Aorta (tissue), 5 donors: ENCODE measurements at regions not wholly inside any gene's neighbourhood (a gene's known extent, or its start where the extent isn't known, plus 50 kb on each side); places are given as distances from the start of the nearest gene placed in this dataset.

ENCODE experiments used
- ATAC-seq: fragments of 200-7000 bp; cut with Tn5 transposase; one replicate; pipeline ENCODE4 v1.9.1; 2022; ENCODE audit warnings: moderate library complexity; ENCODE audit not compliant: low FRiP score
- DNase-seq, 2 donors: peaks; one replicate each; pipeline ENCODE4 v3.0.0-alpha.2; 2020
- H3K27ac ChIP-seq, 2 donors: one replicate each; pipeline ENCODE4 v1.5.1; 2013; ENCODE audit warnings: low read length in 2 of 2, mild to moderate bottlenecking in 2 of 2, moderate library complexity in 2 of 2, control low read depth in 1 of 2, inconsistent platforms in 1 of 2, low read depth in 1 of 2
- H3K27me3 ChIP-seq, 2 donors: one replicate each; pipeline ENCODE4 v1.6.1; 2013; ENCODE audit warnings: control low read depth in 1 of 2, low read length in 1 of 2, mild to moderate bottlenecking in 1 of 2, moderate library complexity in 1 of 2; ENCODE audit not compliant: insufficient read depth in 2 of 2, control insufficient read depth in 1 of 2
- H3K36me3 ChIP-seq, 2 donors: one replicate each; pipeline ENCODE4 v1.6.1; 2013; ENCODE audit warnings: control low read depth in 1 of 2, low read length in 1 of 2, mild to moderate bottlenecking in 1 of 2; ENCODE audit not compliant: insufficient read depth in 2 of 2, control insufficient read depth in 1 of 2
- H3K4me1 ChIP-seq, 2 donors: one replicate each; pipeline ENCODE4 v1.6.1; 2013; ENCODE audit warnings: low read length in 2 of 2, control low read depth in 1 of 2, mild to moderate bottlenecking in 1 of 2, moderate library complexity in 1 of 2; ENCODE audit not compliant: insufficient read depth in 2 of 2, control insufficient read depth in 1 of 2
- H3K4me3 ChIP-seq, 2 donors: one replicate each; pipeline ENCODE4 v1.5.1; 2013; ENCODE audit warnings: low read length in 2 of 2, control low read depth in 1 of 2, mild to moderate bottlenecking in 1 of 2
- H3K9me3 ChIP-seq: one replicate; pipeline ENCODE4 v1.6.1; 2013; ENCODE audit warnings: mild to moderate bottlenecking, low read length; ENCODE audit not compliant: control insufficient read depth
- WGBS, 2 donors: extraction: QIAGEN DNeasy Blood & Tissue Kit; methylation state at CpG; one replicate each; pipeline ENCODE4 v1.1.7; 2013; 5-methylcytosine and 5-hydroxymethylcytosine counted together
- intact Hi-C, 2 donors: fragments of 100-400 bp; cut with DNase I; formaldehyde crosslinking; loops; one replicate each; pipeline versions ENCODE4 v1.14.2 to v1.15.0; 2022
- donor health status: healthy with polysubstance abuse.
- donor health status: Bipolar disorder and iron deficiency.
- donor health status: DM: no; HTN: no; CAD: no.
- donor health status: DM: no; HTN: no; CAD: no.
- donor health status: DM: yes; HTN: yes; CAD: no.

- WGBS, 2 donors, result 70 to 83% methylated on average over 8 of the region's 8 CpGs
- H3K36me3 ChIP-seq, result no peaks in the 10 kb centered on the region
Observed at GRCh38 chr4:138707746-138708677, 307.6 kb upstream of the NOCT start.

GRCh38 chr4:138706201-138706600 lies 309.4 kb upstream of the NOCT start:
- ATAC-seq, result no peak
- H3K27ac ChIP-seq, result no peak overlapping the region
- WGBS, 2 donors, result 17 to 29% methylated on average over 2 of the region's 2 CpGs
- no peaks in the 10 kb centered on the region for H3K9me3 ChIP-seq
- no peak overlapping the region for H3K4me3 ChIP-seq
- DNase-seq, result no peak
- intact Hi-C loops, result no loop called here
- H3K4me1 ChIP-seq, result no peaks in the 10 kb centered on the region
- no peaks in the 10 kb centered on the region for H3K27me3 ChIP-seq
- no peaks in the 10 kb centered on the region for H3K36me3 ChIP-seq

More at GRCh38 chr4:138707746-138708677, 307.6 kb upstream of the NOCT start:
- H3K27ac ChIP-seq, result no peak overlapping the region
- no peak overlapping the region for H3K4me3 ChIP-seq
- no peak for DNase-seq
- H3K27me3 ChIP-seq, result no peaks in the 10 kb centered on the region
- no peak for ATAC-seq
- H3K4me1 ChIP-seq, result no peaks in the 10 kb centered on the region
- intact Hi-C loops, result no loop called here
- H3K9me3 ChIP-seq, result no peaks in the 10 kb centered on the region

- DNase-seq, result no peak
- 59 to 70% methylated on average over 3 of the region's 3 CpGs for WGBS, 2 donors
- Histone ChIP-seq H3K27me3 (no peaks in the 10 kb centered on the region), H3K4me1 (no peaks in the 10 kb centered on the region), H3K36me3 (no peaks in the 10 kb centered on the region), H3K4me3 (no peak overlapping the region), H3K9me3 (no peaks in the 10 kb centered on the region), H3K27ac (no peak overlapping the region)
- intact Hi-C loops, result no loop called here
- ATAC-seq, result no peak
Observed at GRCh38 chr4:138702190-138702824, 313.3 kb upstream of the NOCT start.

GRCh38 chr4:138698641-138699040 lies 316.9 kb upstream of the NOCT start:
- H3K4me1 ChIP-seq, result no peaks in the 10 kb centered on the region
- no peaks in the 10 kb centered on the region for H3K9me3 ChIP-seq
- no peak overlapping the region for H3K4me3 ChIP-seq
- WGBS, 2 donors, result 91 to 96% methylated on average over 3 of the region's 3 CpGs
- no peak overlapping the region for H3K27ac ChIP-seq
- ATAC-seq (no peak), DNase-seq (no peak)
- no peaks in the 10 kb centered on the region for H3K27me3 ChIP-seq
- intact Hi-C loops, result no loop called here
- H3K36me3 ChIP-seq, result no peaks in the 10 kb centered on the region

GRCh38 chr4:138697851-138698250 lies 317.7 kb upstream of the NOCT start:
- Histone ChIP-seq H3K36me3 (no peaks in the 10 kb centered on the region), H3K9me3 (no peaks in the 10 kb centered on the region), H3K4me1 (no peaks in the 10 kb centered on the region), H3K4me3 (no peak overlapping the region), H3K27ac (no peak overlapping the region), H3K27me3 (no peaks in the 10 kb centered on the region)
- WGBS, 2 donors, result 77 to 78% methylated on average over 1 of the region's 1 CpG
- ATAC-seq, result no peak
- no peak for DNase-seq
- intact Hi-C loops, result no loop called here

GRCh38 chr4:138696771-138697170 lies 318.8 kb upstream of the NOCT start:
- no peak overlapping the region for H3K4me3 ChIP-seq
- H3K36me3 ChIP-seq, result no peaks in the 10 kb centered on the region
- intact Hi-C loops, result no loop called here
- 75 to 77% methylated on average over 8 of the region's 8 CpGs for WGBS, 2 donors
- no peak overlapping the region for H3K27ac ChIP-seq
- H3K27me3 ChIP-seq, result no peaks in the 10 kb centered on the region
- DNase-seq (no peak), ATAC-seq (no peak)
- H3K9me3 ChIP-seq, result no peaks in the 10 kb centered on the region
- H3K4me1 ChIP-seq, result no peaks in the 10 kb centered on the region

GRCh38 chr4:138696058-138696457 lies 319.5 kb upstream of the NOCT start:
- Histone ChIP-seq H3K9me3 (no peaks in the 10 kb centered on the region), H3K4me3 (no peak overlapping the region), H3K27ac (no peak overlapping the region), H3K4me1 (no peaks in the 10 kb centered on the region), H3K27me3 (no peaks in the 10 kb centered on the region), H3K36me3 (no peaks in the 10 kb centered on the region)
- ATAC-seq (no peak), DNase-seq (no peak)
- WGBS, 2 donors, result 93 to 95% methylated on average over 2 of the region's 2 CpGs
- intact Hi-C loops, result no loop called here

GRCh38 chr4:138693526-138693925 lies 322.1 kb upstream of the NOCT start:
- Histone ChIP-seq H3K36me3 (no peaks in the 10 kb centered on the region), H3K9me3 (no peaks in the 10 kb centered on the region), H3K27ac (no peak overlapping the region), H3K4me1 (no peaks in the 10 kb centered on the region), H3K4me3 (no peak overlapping the region), H3K27me3 (no peaks in the 10 kb centered on the region)
- ATAC-seq (no peak), DNase-seq (no peak)
- intact Hi-C loops, result no loop called here
- WGBS, 2 donors, result 11 to 14% methylated on average over 3 of the region's 3 CpGs

- intact Hi-C loops, result no loop called here
- no peak for DNase-seq
- no peaks in the 10 kb centered on the region for H3K36me3 ChIP-seq
- no peaks in the 10 kb centered on the region for H3K4me1 ChIP-seq
- no peaks in the 10 kb centered on the region for H3K27me3 ChIP-seq
- H3K4me3 ChIP-seq, result no peak overlapping the region
- ATAC-seq, result no peak
- no peak overlapping the region for H3K27ac ChIP-seq
- H3K9me3 ChIP-seq, result no peaks in the 10 kb centered on the region
Observed at GRCh38 chr4:138692411-138692810, 323.2 kb upstream of the NOCT start.
